IPS-18c (cell line): ENCODE measurements at regions not wholly inside any gene's neighbourhood (a gene's known extent, or its start where the extent isn't known, plus 50 kb on each side); places are given as distances from the start of the nearest gene placed in this dataset.

Source experiments
- H3K4me3 ChIP-seq: 2 replicates; pipeline ENCODE4 v1.7.0; 2013; ENCODE audit warnings: low read depth, mild to moderate bottlenecking, low read length, moderate library complexity; ENCODE audit not compliant: insufficient read depth
- H3K9me3 ChIP-seq: one replicate; pipeline ENCODE4 v1.6.1; 2013; ENCODE audit warnings: mild to moderate bottlenecking, low read length, moderate library complexity; ENCODE audit not compliant: control insufficient read depth, insufficient read depth

GRCh38 chr1:37244083-37244480 lies 209.8 kb upstream of the GRIK3 start:
- Histone ChIP-seq H3K9me3 (no peaks in the 10 kb centered on the region), H3K4me3 (no peak overlapping the region)

- Histone ChIP-seq H3K4me3 (no peak overlapping the region), H3K9me3 (no peaks in the 10 kb centered on the region)
Measured at GRCh38 chr1:37244815-37245214, 210.5 kb upstream of the GRIK3 start.

- no peak overlapping the region for H3K4me3 ChIP-seq
- H3K9me3 ChIP-seq: peaks cover 2% of the 10 kb centered on the region
Measured at GRCh38 chr1:37246631-37247030, 212.3 kb upstream of the GRIK3 start.

- H3K9me3 ChIP-seq: peaks cover 2% of the 10 kb centered on the region
- no peak overlapping the region for H3K4me3 ChIP-seq
Measured at GRCh38 chr1:37250371-37250770, 216.1 kb upstream of the GRIK3 start.

- Histone ChIP-seq H3K4me3 (no peak overlapping the region), H3K9me3 (no peaks in the 10 kb centered on the region)
Measured at GRCh38 chr1:37255136-37255795, 219.1 kb upstream of the ZC3H12A start.

GRCh38 chr1:37255868-37256267 lies 218.5 kb upstream of the ZC3H12A start:
- no peaks in the 10 kb centered on the region for H3K9me3 ChIP-seq
- no peak overlapping the region for H3K4me3 ChIP-seq

- Histone ChIP-seq H3K9me3 (no peaks in the 10 kb centered on the region), H3K4me3 (no peak overlapping the region)
Measured at GRCh38 chr1:37257646-37258045, 216.7 kb upstream of the ZC3H12A start.

- no peak overlapping the region for H3K4me3 ChIP-seq
Measured at GRCh38 chr1:37258068-37258467, 216.3 kb upstream of the ZC3H12A start.

GRCh38 chr1:37259019-37259418 lies 215.4 kb upstream of the ZC3H12A start:
- no peak overlapping the region for H3K4me3 ChIP-seq
- no peaks in the 10 kb centered on the region for H3K9me3 ChIP-seq

More at GRCh38 chr1:37258068-37258467, 216.3 kb upstream of the ZC3H12A start:
- H3K9me3 ChIP-seq: no peaks in the 10 kb centered on the region

- Histone ChIP-seq H3K4me3 (no peak overlapping the region), H3K9me3 (no peaks in the 10 kb centered on the region)
Measured at GRCh38 chr1:37261129-37261528, 213.3 kb upstream of the ZC3H12A start.

- no peaks in the 10 kb centered on the region for H3K9me3 ChIP-seq
Measured at GRCh38 chr1:37262439-37263170, 211.8 kb upstream of the ZC3H12A start.

GRCh38 chr1:37265156-37265555 lies 209.2 kb upstream of the ZC3H12A start:
- Histone ChIP-seq H3K4me3 (no peak overlapping the region), H3K9me3 (no peaks in the 10 kb centered on the region)

More at GRCh38 chr1:37262439-37263170, 211.8 kb upstream of the ZC3H12A start:
- no peak overlapping the region for H3K4me3 ChIP-seq

GRCh38 chr1:37265786-37266667 lies 208.4 kb upstream of the ZC3H12A start:
- H3K9me3 ChIP-seq: no peaks in the 10 kb centered on the region

GRCh38 chr1:37267111-37267835 lies 207.1 kb upstream of the ZC3H12A start:
- H3K9me3 ChIP-seq: no peaks in the 10 kb centered on the region

More at GRCh38 chr1:37265786-37266667, 208.4 kb upstream of the ZC3H12A start:
- no peak overlapping the region for H3K4me3 ChIP-seq

GRCh38 chr1:37270639-37271038 lies 203.7 kb upstream of the ZC3H12A start:
- H3K9me3 ChIP-seq: peaks cover 2% of the 10 kb centered on the region
- H3K4me3 ChIP-seq: no peak overlapping the region

More at GRCh38 chr1:37267111-37267835, 207.1 kb upstream of the ZC3H12A start:
- H3K4me3 ChIP-seq: no peak overlapping the region

GRCh38 chr1:37272626-37273025 lies 201.8 kb upstream of the ZC3H12A start:
- Histone ChIP-seq H3K4me3 (no peak overlapping the region), H3K9me3 (peaks cover 4% of the 10 kb centered on the region)

GRCh38 chr1:37274486-37274885 lies 199.9 kb upstream of the ZC3H12A start:
- Histone ChIP-seq H3K9me3 (peaks cover 4% of the 10 kb centered on the region), H3K4me3 (no peak overlapping the region)
